Subcutaneous abdominal adipose tissue (tissue), 5 donors: ENCODE measurements at regions not wholly inside any gene's neighbourhood (a gene's known extent, or its start where the extent isn't known, plus 50 kb on each side); places are given as distances from the start of the nearest gene placed in this dataset.
"Not testable (repeated sequence)": the region's sequence is repeated elsewhere in the genome, so short reads cannot be mapped to it uniquely, and the experiment has no call there.

Source experiments
- H3K27ac ChIP-seq: one replicate; pipeline ENCODE4 v1.7.0; 2013; ENCODE audit warnings: low read depth, mild to moderate bottlenecking, inconsistent platforms, low read length, moderate library complexity
- H3K27me3 ChIP-seq, 5 donors: one replicate each; pipeline ENCODE4 v1.7.0; 2013; ENCODE audit warnings: low read length in 5 of 5, inconsistent platforms in 1 of 5; ENCODE audit not compliant: control insufficient read depth in 5 of 5, insufficient read depth in 4 of 5
- H3K36me3 ChIP-seq, 5 donors: one replicate each; pipeline ENCODE4 v1.7.0; 2013; ENCODE audit warnings: low read length in 5 of 5; ENCODE audit not compliant: control insufficient read depth in 5 of 5, insufficient read depth in 5 of 5
- H3K4me1 ChIP-seq, 5 donors: one replicate each; pipeline ENCODE4 v1.7.0; 2013; ENCODE audit warnings: low read length in 5 of 5, mild to moderate bottlenecking in 3 of 5, moderate library complexity in 1 of 5; ENCODE audit not compliant: control insufficient read depth in 5 of 5, insufficient read depth in 5 of 5
- H3K4me3 ChIP-seq, 5 donors: one replicate each; pipeline ENCODE4 v1.7.0; 2013; ENCODE audit warnings: low read length in 5 of 5, low read depth in 1 of 5
- H3K9ac ChIP-seq, 5 donors: one replicate each; pipeline ENCODE4 v1.7.0; 2013; ENCODE audit warnings: low read length in 5 of 5, mild to moderate bottlenecking in 4 of 5, moderate library complexity in 3 of 5
- H3K9me3 ChIP-seq, 5 donors: one replicate each; pipeline ENCODE4 v1.7.0; 2013; ENCODE audit warnings: low read length in 5 of 5; ENCODE audit not compliant: control insufficient read depth in 5 of 5
- donor health status: healthy.
- donor health status: healthy.
- donor health status: healthy.
- donor health status: healthy.
- donor health status: healthy.

- Histone ChIP-seq H3K27ac (no peak overlapping the region), H3K36me3 (no peaks in the 10 kb centered on the region), H3K27me3 (no peaks in the 10 kb centered on the region), H3K9me3 (no peaks in the 10 kb centered on the region), H3K9ac (no peak overlapping the region), H3K4me3 (peak overlapping the region in 2 of 5 donors; percentile 8 to 14), H3K4me1 (peaks cover 0 to 10% (median 6%) of the 10 kb centered on the region in 5 donors)
These were observed 256.8 kb downstream of the RNF152 start for GRCh38 chr18:61635901-61636528.

- Histone ChIP-seq H3K4me1 (no peaks in the 10 kb centered on the region), H3K4me3 (no peak overlapping the region), H3K27me3 (no peaks in the 10 kb centered on the region), H3K9ac (no peak overlapping the region), H3K27ac (no peak overlapping the region), H3K36me3 (no peaks in the 10 kb centered on the region), H3K9me3 (no peaks in the 10 kb centered on the region)
These were observed 264.7 kb downstream of the RNF152 start for GRCh38 chr18:61628085-61628484.

- not testable (repeated sequence) for H3K9ac ChIP-seq, H3K27ac ChIP-seq, H3K36me3 ChIP-seq, H3K4me1 ChIP-seq, H3K9me3 ChIP-seq, H3K27me3 ChIP-seq, H3K4me3 ChIP-seq
These were observed 268.2 kb downstream of the RNF152 start for GRCh38 chr18:61624631-61625030.

GRCh38 chr18:61619783-61620182 is 273.0 kb downstream of the RNF152 start:
- H3K27ac ChIP-seq = no peak overlapping the region
- no peaks in the 10 kb centered on the region for H3K36me3 ChIP-seq
- H3K9ac ChIP-seq = no peak overlapping the region
- no peaks in the 10 kb centered on the region for H3K9me3 ChIP-seq
- H3K4me1 ChIP-seq = peaks cover 0 to 4% (median 0%) of the 10 kb centered on the region in 5 donors
- H3K4me3 ChIP-seq = no peak overlapping the region
- no peaks in the 10 kb centered on the region for H3K27me3 ChIP-seq

- Histone ChIP-seq H3K9me3 (no peaks in the 10 kb centered on the region), H3K9ac (no peak overlapping the region), H3K36me3 (no peaks in the 10 kb centered on the region), H3K4me3 (no peak overlapping the region), H3K4me1 (peaks cover 0 to 4% (median 0%) of the 10 kb centered on the region in 5 donors), H3K27me3 (no peaks in the 10 kb centered on the region), H3K27ac (no peak overlapping the region)
These were observed 274.0 kb downstream of the RNF152 start for GRCh38 chr18:61618816-61619215.

GRCh38 chr18:61616111-61616610 is 276.6 kb downstream of the RNF152 start:
- Histone ChIP-seq H3K27ac (no peak overlapping the region), H3K4me3 (no peak overlapping the region), H3K36me3 (no peaks in the 10 kb centered on the region), H3K9ac (no peak overlapping the region), H3K9me3 (no peaks in the 10 kb centered on the region), H3K27me3 (no peaks in the 10 kb centered on the region), H3K4me1 (peaks cover 0 to 4% (median 0%) of the 10 kb centered on the region in 5 donors)

GRCh38 chr18:61612517-61612916 is 279.3 kb downstream of the CDH20 start:
- Histone ChIP-seq H3K9ac (no peak overlapping the region), H3K36me3 (no peaks in the 10 kb centered on the region), H3K27me3 (no peaks in the 10 kb centered on the region), H3K27ac (no peak overlapping the region), H3K4me3 (no peak overlapping the region), H3K4me1 (peaks cover 0 to 8% (median under 1%) of the 10 kb centered on the region in 5 donors), H3K9me3 (no peaks in the 10 kb centered on the region)

GRCh38 chr18:61609131-61609530 is 275.9 kb downstream of the CDH20 start:
- Histone ChIP-seq H3K9me3 (no peaks in the 10 kb centered on the region), H3K4me1 (peaks cover 5 to 24% (median 19%) of the 10 kb centered on the region in 5 donors), H3K27me3 (no peaks in the 10 kb centered on the region), H3K36me3 (no peaks in the 10 kb centered on the region), H3K27ac (no peak overlapping the region), H3K9ac (no peak overlapping the region), H3K4me3 (no peak overlapping the region)

GRCh38 chr18:61608316-61608715 is 275.1 kb downstream of the CDH20 start:
- no peak overlapping the region for H3K27ac ChIP-seq
- H3K4me3 ChIP-seq = no peak overlapping the region
- no peaks in the 10 kb centered on the region for H3K27me3 ChIP-seq
- H3K9me3 ChIP-seq = no peaks in the 10 kb centered on the region
- H3K9ac ChIP-seq = no peak overlapping the region
- peaks cover 5 to 24% (median 19%) of the 10 kb centered on the region in 5 donors for H3K4me1 ChIP-seq
- no peaks in the 10 kb centered on the region for H3K36me3 ChIP-seq

- Histone ChIP-seq H3K27me3 (no peaks in the 10 kb centered on the region), H3K27ac (no peak overlapping the region), H3K4me1 (peaks cover 5 to 24% (median 19%) of the 10 kb centered on the region in 5 donors), H3K9me3 (no peaks in the 10 kb centered on the region), H3K9ac (no peak overlapping the region), H3K36me3 (no peaks in the 10 kb centered on the region), H3K4me3 (no peak overlapping the region)
These were observed 274.6 kb downstream of the CDH20 start for GRCh38 chr18:61607867-61608266.
